ENCODE measurements at regions not wholly inside any gene's neighbourhood (a gene's known extent, or its start where the extent isn't known, plus 50 kb on each side); places are given as distances from the start of the nearest gene placed in this dataset.

DNA sequence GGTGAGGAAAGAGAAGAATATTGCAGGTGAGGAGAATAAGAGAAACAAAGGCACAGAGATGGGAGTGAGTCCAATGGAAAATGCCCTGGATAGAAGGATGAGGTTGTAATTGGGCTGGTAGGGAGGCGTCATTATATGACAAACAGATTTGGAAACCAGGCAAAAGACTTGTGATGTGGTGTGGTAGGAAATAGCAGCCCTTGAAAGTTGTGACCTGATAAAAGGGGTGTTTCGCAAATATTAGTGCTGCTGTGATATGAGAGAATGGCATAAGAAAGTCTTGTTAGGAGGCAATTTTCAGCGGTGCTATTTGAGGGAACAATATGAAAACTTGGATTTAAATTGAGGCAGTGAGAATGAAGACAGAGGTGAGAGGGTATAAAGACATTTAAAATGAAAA is 217.5 kb upstream of the ACTBL2 start:
- no peaks in the 10 kb centered on the region for H3K9me3 ChIP-seq (ENCODE audit: control extremely low read depth in 1 of 3, control insufficient read depth in 2 of 3, insufficient read depth in 1 of 3, low read length in 2 of 3)
- H2AFZ ChIP-seq (ENCODE audit: insufficient read depth, low read depth, low read length, poor library complexity, severe bottlenecking), result no peak overlapping the region
- no peaks in the 10 kb centered on the region for H3K36me3 ChIP-seq (replicated peaks in 1 of 2; ENCODE audit: control extremely low read depth in 1 of 2, control insufficient read depth in 1 of 2, extremely low read depth in 1 of 2, insufficient read depth in 2 of 2, low read length in 1 of 2)
- 95% methylated on average over 3 of the region's 3 CpGs for WGBS (ENCODE audit: insufficient coverage)
- H3K4me3 Mint-ChIP-seq, result no peak overlapping the region
- H3K27ac ChIP-seq (ENCODE audit: low read length in 2 of 2), result no peak overlapping the region
- no peaks in the 10 kb centered on the region for H3K9me3 Mint-ChIP-seq (ENCODE audit: insufficient read depth)
- intact Hi-C loops (cut with micrococcal nuclease), result no loop called here
- H4K20me1 ChIP-seq (ENCODE audit: control insufficient read depth, insufficient read depth, low read length, poor library complexity, severe bottlenecking), result no peaks in the 10 kb centered on the region
- TF ChIP-seq, protein P1, sequence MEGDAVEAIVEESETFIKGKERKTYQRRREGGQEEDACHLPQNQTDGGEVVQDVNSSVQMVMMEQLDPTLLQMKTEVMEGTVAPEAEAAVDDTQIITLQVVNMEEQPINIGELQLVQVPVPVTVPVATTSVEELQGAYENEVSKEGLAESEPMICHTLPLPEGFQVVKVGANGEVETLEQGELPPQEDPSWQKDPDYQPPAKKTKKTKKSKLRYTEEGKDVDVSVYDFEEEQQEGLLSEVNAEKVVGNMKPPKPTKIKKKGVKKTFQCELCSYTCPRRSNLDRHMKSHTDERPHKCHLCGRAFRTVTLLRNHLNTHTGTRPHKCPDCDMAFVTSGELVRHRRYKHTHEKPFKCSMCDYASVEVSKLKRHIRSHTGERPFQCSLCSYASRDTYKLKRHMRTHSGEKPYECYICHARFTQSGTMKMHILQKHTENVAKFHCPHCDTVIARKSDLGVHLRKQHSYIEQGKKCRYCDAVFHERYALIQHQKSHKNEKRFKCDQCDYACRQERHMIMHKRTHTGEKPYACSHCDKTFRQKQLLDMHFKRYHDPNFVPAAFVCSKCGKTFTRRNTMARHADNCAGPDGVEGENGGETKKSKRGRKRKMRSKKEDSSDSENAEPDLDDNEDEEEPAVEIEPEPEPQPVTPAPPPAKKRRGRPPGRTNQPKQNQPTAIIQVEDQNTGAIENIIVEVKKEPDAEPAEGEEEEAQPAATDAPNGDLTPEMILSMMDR (IDR thresholded peaks at IDR 0.05), result no peak
- TF ChIP-seq EZH2 (IDR thresholded peaks at IDR 0.05; ENCODE audit: borderline replicate concordance, insufficient read depth, low read depth, low read length, poor library complexity, severe bottlenecking), result no peak
- POLR2A ChIA-PET, result no interaction called here
- DNase-seq (no peak), ATAC-seq (ENCODE audit: low read depth) (no peak)
- no peak overlapping the region for H3K4me3 ChIP-seq (ENCODE audit: control extremely low read depth in 1 of 5, extremely low read depth in 1 of 5, insufficient read depth in 1 of 5, low read depth in 2 of 5, low read length in 4 of 5)
- no peaks in the 10 kb centered on the region for H3K79me2 ChIP-seq (ENCODE audit: control insufficient read depth, insufficient read depth, low read length)
- no peak overlapping the region for H3K4me2 ChIP-seq (replicated peaks; ENCODE audit: low read depth, low read length, poor library complexity, severe bottlenecking)
- no peaks in the 10 kb centered on the region for H3K27me3 ChIP-seq (replicated peaks in 1 of 4; ENCODE audit: control extremely low read depth in 1 of 4, control insufficient read depth in 3 of 4, insufficient read depth in 4 of 4, low read length in 3 of 4)
- no peak overlapping the region for H3K27ac Mint-ChIP-seq
- no peak overlapping the region for H3K9ac ChIP-seq (ENCODE audit: low read length)
- H3K4me1 Mint-ChIP-seq, result no peaks in the 10 kb centered on the region
- no peaks in the 10 kb centered on the region for H3K4me1 ChIP-seq (ENCODE audit: control insufficient read depth in 2 of 2, insufficient read depth in 2 of 2, low read length in 2 of 2)
- peaks cover 3% of the 10 kb centered on the region for H3K27me3 Mint-ChIP-seq
- CTCF ChIA-PET, result no interaction called here

DNA sequence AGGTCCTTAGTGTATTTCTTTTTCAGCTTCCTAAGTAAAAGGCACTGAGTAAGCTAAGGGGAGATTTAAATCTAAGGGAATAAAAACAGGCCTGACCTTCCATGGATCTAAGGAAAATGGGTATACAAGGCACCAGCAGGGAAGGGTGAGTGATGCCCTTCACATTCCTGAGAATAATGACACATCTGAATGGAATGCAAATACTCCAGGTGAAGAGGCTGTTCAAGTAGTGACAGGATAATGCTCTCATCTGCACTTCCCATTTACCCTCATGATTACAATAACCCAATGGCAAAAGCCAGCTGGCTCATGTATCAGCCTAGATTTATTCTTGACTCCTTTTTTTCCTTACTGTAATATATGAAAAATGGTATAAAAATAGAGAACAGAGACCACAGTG is 216.2 kb upstream of the ACTBL2 start:
- ChIA-PET CTCF (no interaction called here), POLR2A (no interaction called here)
- Histone ChIP-seq H3K9ac (ENCODE audit: low read length) (no peak overlapping the region), H3K36me3 (replicated peaks in 1 of 2; ENCODE audit: control extremely low read depth in 1 of 2, control insufficient read depth in 1 of 2, extremely low read depth in 1 of 2, insufficient read depth in 2 of 2, low read length in 1 of 2) (no peaks in the 10 kb centered on the region), H3K4me2 (replicated peaks; ENCODE audit: low read depth, low read length, poor library complexity, severe bottlenecking) (no peak overlapping the region), H3K27me3 (replicated peaks in 1 of 4; ENCODE audit: control extremely low read depth in 1 of 4, control insufficient read depth in 3 of 4, insufficient read depth in 4 of 4, low read length in 3 of 4) (no peaks in the 10 kb centered on the region), H3K79me2 (ENCODE audit: control insufficient read depth, insufficient read depth, low read length) (no peaks in the 10 kb centered on the region), H3K4me3 (ENCODE audit: control extremely low read depth in 1 of 5, extremely low read depth in 1 of 5, insufficient read depth in 1 of 5, low read depth in 2 of 5, low read length in 4 of 5) (no peak overlapping the region), H3K27ac (ENCODE audit: low read length in 2 of 2) (no peak overlapping the region), H2AFZ (ENCODE audit: insufficient read depth, low read depth, low read length, poor library complexity, severe bottlenecking) (no peak overlapping the region), H4K20me1 (ENCODE audit: control insufficient read depth, insufficient read depth, low read length, poor library complexity, severe bottlenecking) (no peaks in the 10 kb centered on the region), H3K9me3 (ENCODE audit: control extremely low read depth in 1 of 3, control insufficient read depth in 2 of 3, insufficient read depth in 1 of 3, low read length in 2 of 3) (no peaks in the 10 kb centered on the region), H3K4me1 (ENCODE audit: control insufficient read depth in 2 of 2, insufficient read depth in 2 of 2, low read length in 2 of 2) (no peaks in the 10 kb centered on the region)
- Mint-ChIP-seq H3K4me1 (no peaks in the 10 kb centered on the region), H3K27me3 (peaks cover 3% of the 10 kb centered on the region), H3K27ac (no peak overlapping the region), H3K4me3 (no peak overlapping the region), H3K9me3 (ENCODE audit: insufficient read depth) (no peaks in the 10 kb centered on the region)
- intact Hi-C loops (cut with micrococcal nuclease), result no loop called here
- TF ChIP-seq, protein P1 (IDR thresholded peaks at IDR 0.05), result no peak
- TF ChIP-seq EZH2 (IDR thresholded peaks at IDR 0.05; ENCODE audit: borderline replicate concordance, insufficient read depth, low read depth, low read length, poor library complexity, severe bottlenecking), result no peak
- DNase-seq (no peak), ATAC-seq (ENCODE audit: low read depth) (no peak)
